Esophagus squamous epithelium (tissue), 4 donors: ENCODE measurements at regions not wholly inside any gene's neighbourhood (a gene's known extent, or its start where the extent isn't known, plus 50 kb on each side); places are given as distances from the start of the nearest gene placed in this dataset.

ENCODE experiments used
- CTCF ChIP-seq, 6 experiments: fragments of 450-650 bp in 4 of 6; fragments of 200-600 bp in 2 of 6; sonication (generic) in 2 of 6; IDR thresholded peaks; one replicate each; pipeline ENCODE4 v1.5.1; 2016 to 2019; ENCODE audit warnings: antibody characterized with exemption in 6 of 6, mild to moderate bottlenecking in 4 of 6, moderate library complexity in 4 of 6
- POLR2A ChIP-seq, 4 donors: fragments of 450-650 bp; IDR thresholded peaks; one replicate each; pipeline ENCODE4 v1.6.1; 2017; ENCODE audit warnings: antibody characterized with exemption in 4 of 4, mild to moderate bottlenecking in 4 of 4, moderate library complexity in 3 of 4

- TF ChIP-seq CTCF (IDR thresholded peaks at IDR 0.05) (no peak), POLR2A (IDR thresholded peaks at IDR 0.05) (no peak)
These were observed 407.4 kb upstream of the SETBP1 start for GRCh38 chr18:44273298-44273697.
